ENCODE measurements at regions not wholly inside any gene's neighbourhood (a gene's known extent, or its start where the extent isn't known, plus 50 kb on each side); places are given as distances from the start of the nearest gene placed in this dataset.

DNA sequence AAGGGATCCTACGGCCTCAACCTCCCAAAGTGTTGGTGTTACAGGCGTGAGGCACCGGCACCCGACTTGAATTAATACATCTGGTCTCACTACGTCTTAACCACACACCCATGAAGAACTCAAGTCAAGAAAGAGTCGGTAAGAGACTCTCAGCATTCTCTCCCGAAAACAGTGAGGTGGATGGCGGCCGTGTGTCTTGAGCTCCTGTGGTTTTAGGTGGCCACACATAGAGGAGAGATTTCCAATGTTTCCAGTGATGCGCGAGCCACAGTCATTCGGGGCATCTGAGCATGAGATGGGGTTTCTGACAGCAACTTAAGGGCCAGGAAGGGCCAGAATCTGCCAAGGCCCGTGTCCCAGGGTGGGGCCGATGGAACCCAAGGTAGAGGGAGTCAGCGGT lies 766.4 kb upstream of the DEFB115 start:
- TF ChIP-seq MXI1 (IDR thresholded peaks at IDR 0.05; ENCODE audit: low read depth, low read length) (no peak), FOXM1 (IDR thresholded peaks at IDR 0.05; ENCODE audit: low read depth, low read length) (no peak), POLR2A (IDR thresholded peaks at IDR 0.05; ENCODE audit: low read depth, low read length) (no peak), KLF5 (IDR thresholded peaks at IDR 0.05; ENCODE audit: partially characterized antibody) (no peak), CHD2 (IDR thresholded peaks at IDR 0.05; ENCODE audit: borderline replicate concordance, low read depth, low read length) (no peak), LARP7 (IDR thresholded peaks at IDR 0.05) (no peak), KDM1A (IDR thresholded peaks at IDR 0.05; ENCODE audit: borderline replicate concordance) (no peak), MYC (IDR thresholded peaks at IDR 0.05; ENCODE audit: insufficient read depth, insufficient read length, insufficient replicate concordance, low read length, severe bottlenecking) (no peak)
- TF ChIP-seq, protein P1, sequence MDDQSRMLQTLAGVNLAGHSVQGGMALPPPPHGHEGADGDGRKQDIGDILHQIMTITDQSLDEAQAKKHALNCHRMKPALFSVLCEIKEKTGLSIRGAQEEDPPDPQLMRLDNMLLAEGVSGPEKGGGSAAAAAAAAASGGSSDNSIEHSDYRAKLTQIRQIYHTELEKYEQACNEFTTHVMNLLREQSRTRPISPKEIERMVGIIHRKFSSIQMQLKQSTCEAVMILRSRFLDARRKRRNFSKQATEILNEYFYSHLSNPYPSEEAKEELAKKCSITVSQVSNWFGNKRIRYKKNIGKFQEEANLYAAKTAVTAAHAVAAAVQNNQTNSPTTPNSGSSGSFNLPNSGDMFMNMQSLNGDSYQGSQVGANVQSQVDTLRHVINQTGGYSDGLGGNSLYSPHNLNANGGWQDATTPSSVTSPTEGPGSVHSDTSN (IDR thresholded peaks at IDR 0.05; ENCODE audit: insufficient replicate concordance, low read depth, low read length), result no peak
- TF ChIP-seq, protein P2, sequence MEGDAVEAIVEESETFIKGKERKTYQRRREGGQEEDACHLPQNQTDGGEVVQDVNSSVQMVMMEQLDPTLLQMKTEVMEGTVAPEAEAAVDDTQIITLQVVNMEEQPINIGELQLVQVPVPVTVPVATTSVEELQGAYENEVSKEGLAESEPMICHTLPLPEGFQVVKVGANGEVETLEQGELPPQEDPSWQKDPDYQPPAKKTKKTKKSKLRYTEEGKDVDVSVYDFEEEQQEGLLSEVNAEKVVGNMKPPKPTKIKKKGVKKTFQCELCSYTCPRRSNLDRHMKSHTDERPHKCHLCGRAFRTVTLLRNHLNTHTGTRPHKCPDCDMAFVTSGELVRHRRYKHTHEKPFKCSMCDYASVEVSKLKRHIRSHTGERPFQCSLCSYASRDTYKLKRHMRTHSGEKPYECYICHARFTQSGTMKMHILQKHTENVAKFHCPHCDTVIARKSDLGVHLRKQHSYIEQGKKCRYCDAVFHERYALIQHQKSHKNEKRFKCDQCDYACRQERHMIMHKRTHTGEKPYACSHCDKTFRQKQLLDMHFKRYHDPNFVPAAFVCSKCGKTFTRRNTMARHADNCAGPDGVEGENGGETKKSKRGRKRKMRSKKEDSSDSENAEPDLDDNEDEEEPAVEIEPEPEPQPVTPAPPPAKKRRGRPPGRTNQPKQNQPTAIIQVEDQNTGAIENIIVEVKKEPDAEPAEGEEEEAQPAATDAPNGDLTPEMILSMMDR (IDR thresholded peaks at IDR 0.05 in 2 of 3, conservative IDR thresholded peaks at IDR 0.05 in 1 of 3; ENCODE audit: control insufficient read depth in 2 of 3, extremely low read depth in 1 of 3, insufficient read depth in 1 of 3, low read depth in 3 of 3, low read length in 3 of 3), result no peak
- TF ChIP-seq, protein P3, sequence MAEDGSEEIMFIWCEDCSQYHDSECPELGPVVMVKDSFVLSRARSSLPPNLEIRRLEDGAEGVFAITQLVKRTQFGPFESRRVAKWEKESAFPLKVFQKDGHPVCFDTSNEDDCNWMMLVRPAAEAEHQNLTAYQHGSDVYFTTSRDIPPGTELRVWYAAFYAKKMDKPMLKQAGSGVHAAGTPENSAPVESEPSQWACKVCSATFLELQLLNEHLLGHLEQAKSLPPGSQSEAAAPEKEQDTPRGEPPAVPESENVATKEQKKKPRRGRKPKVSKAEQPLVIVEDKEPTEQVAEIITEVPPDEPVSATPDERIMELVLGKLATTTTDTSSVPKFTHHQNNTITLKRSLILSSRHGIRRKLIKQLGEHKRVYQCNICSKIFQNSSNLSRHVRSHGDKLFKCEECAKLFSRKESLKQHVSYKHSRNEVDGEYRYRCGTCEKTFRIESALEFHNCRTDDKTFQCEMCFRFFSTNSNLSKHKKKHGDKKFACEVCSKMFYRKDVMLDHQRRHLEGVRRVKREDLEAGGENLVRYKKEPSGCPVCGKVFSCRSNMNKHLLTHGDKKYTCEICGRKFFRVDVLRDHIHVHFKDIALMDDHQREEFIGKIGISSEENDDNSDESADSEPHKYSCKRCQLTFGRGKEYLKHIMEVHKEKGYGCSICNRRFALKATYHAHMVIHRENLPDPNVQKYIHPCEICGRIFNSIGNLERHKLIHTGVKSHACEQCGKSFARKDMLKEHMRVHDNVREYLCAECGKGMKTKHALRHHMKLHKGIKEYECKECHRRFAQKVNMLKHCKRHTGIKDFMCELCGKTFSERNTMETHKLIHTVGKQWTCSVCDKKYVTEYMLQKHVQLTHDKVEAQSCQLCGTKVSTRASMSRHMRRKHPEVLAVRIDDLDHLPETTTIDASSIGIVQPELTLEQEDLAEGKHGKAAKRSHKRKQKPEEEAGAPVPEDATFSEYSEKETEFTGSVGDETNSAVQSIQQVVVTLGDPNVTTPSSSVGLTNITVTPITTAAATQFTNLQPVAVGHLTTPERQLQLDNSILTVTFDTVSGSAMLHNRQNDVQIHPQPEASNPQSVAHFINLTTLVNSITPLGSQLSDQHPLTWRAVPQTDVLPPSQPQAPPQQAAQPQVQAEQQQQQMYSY (CRISPR knock-in tag; IDR thresholded peaks at IDR 0.05), result no peak
- TF ChIP-seq, protein P4, sequence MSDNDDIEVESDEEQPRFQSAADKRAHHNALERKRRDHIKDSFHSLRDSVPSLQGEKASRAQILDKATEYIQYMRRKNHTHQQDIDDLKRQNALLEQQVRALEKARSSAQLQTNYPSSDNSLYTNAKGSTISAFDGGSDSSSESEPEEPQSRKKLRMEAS (IDR thresholded peaks at IDR 0.05; ENCODE audit: low read depth, low read length), result no peak
